ENCODE measurements at regions not wholly inside any gene's neighbourhood (a gene's known extent, or its start where the extent isn't known, plus 50 kb on each side); places are given as distances from the start of the nearest gene placed in this dataset.

DNA sequence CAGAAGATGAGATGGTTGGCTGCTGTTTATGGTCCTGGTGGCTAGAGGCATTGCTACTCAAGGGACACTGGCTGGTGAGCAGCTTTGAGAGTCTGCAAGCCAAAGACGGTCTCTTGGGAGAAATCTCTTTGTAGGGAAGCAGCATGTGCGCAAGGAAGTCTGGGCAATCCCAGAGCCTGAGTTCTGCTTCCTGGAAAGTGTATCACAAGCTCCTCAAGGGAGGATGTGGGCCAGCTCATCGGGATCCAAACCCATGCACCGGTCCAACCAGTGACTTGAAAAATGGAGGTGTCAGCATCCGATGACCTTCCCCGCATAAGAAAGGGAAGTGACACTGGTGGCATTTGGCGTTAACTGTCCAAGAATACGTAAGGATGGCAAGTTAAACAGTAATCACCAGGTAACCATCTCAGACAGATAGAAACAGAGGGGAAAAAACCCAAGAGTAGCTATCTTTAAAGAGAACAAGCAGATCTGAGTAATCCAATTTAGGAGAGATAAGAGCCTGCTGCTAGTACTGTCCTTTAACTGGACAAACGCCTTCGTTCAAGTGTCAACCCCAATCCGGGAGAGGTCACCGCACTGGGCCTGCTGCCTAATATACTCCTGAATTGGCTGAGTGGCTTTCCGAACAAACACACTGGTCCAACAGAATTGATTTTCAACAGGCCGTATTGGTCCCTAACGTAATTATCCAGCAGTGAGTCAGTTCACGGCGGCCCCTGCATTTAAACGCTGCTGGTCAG, 303.0 kb upstream of the ZFHX3 start:
- TF ChIP-seq, protein P1, sequence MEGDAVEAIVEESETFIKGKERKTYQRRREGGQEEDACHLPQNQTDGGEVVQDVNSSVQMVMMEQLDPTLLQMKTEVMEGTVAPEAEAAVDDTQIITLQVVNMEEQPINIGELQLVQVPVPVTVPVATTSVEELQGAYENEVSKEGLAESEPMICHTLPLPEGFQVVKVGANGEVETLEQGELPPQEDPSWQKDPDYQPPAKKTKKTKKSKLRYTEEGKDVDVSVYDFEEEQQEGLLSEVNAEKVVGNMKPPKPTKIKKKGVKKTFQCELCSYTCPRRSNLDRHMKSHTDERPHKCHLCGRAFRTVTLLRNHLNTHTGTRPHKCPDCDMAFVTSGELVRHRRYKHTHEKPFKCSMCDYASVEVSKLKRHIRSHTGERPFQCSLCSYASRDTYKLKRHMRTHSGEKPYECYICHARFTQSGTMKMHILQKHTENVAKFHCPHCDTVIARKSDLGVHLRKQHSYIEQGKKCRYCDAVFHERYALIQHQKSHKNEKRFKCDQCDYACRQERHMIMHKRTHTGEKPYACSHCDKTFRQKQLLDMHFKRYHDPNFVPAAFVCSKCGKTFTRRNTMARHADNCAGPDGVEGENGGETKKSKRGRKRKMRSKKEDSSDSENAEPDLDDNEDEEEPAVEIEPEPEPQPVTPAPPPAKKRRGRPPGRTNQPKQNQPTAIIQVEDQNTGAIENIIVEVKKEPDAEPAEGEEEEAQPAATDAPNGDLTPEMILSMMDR (IDR thresholded peaks at IDR 0.05) = no peak
- TF ChIP-seq POLR2A (IDR thresholded peaks at IDR 0.05) (no peak), EP300 (IDR thresholded peaks at IDR 0.05) (no peak)

All from tibial nerve (tissue), 4 donors.